K562 (cell line): ENCODE measurements at regions not wholly inside any gene's neighbourhood (a gene's known extent, or its start where the extent isn't known, plus 50 kb on each side); places are given as distances from the start of the nearest gene placed in this dataset.

Source experiments
- ATF3 ChIP-seq, 2 experiments: fragments of 450-650 bp in 1 of 2; sonication (generic) in 1 of 2; formaldehyde crosslinking in 1 of 2; IDR thresholded peaks in 1 of 2; conservative IDR thresholded peaks in 1 of 2; 2 replicates each; pipeline versions ENCODE4 v1.6.1 to v1.8.1; 2016 to 2023; ENCODE audit warnings: mild to moderate bottlenecking in 2 of 2, moderate library complexity in 2 of 2, inconsistent platforms in 1 of 2, missing genetic modification reagents in 1 of 2
- CBFA2T3 ChIP-seq: fragments of 450-650 bp; IDR thresholded peaks from 2 replicates; pipeline ENCODE4 v1.6.1; 2017
- E2F1 ChIP-seq: sonication (generic); formaldehyde crosslinking; IDR thresholded peaks from 2 replicates; pipeline ENCODE4 v1.8.1; 2023; ENCODE audit warnings: mild to moderate bottlenecking, missing genetic modification reagents, moderate library complexity
- EZH2 ChIP-seq: IDR thresholded peaks from 2 replicates; pipeline ENCODE4 v1.6.1; 2012; ENCODE audit warnings: low read depth, mild to moderate bottlenecking, inconsistent platforms, low read length, borderline replicate concordance
- FOXK2 ChIP-seq, 2 experiments: fragments of 450-650 bp; IDR thresholded peaks in 1 of 2; conservative IDR thresholded peaks in 1 of 2; 2 replicates each; pipeline ENCODE4 v1.6.1; 2016; ENCODE audit warnings: low read depth in 2 of 2, mild to moderate bottlenecking in 1 of 2
- PURB ChIP-seq: sonication (generic); formaldehyde crosslinking; IDR thresholded peaks from 2 replicates; pipeline ENCODE4 v1.9.0; 2021; ENCODE audit warnings: low read depth, mild to moderate bottlenecking, missing genetic modification reagents
- RB1 ChIP-seq: fragments of 450-650 bp; IDR thresholded peaks from 2 replicates; pipeline ENCODE4 v1.6.1; 2017; ENCODE audit warnings: low read depth, mild to moderate bottlenecking
- SIRT6 ChIP-seq: IDR thresholded peaks from one replicate; pipeline ENCODE4 v1.6.1; 2012; ENCODE audit warnings: low read depth, mild to moderate bottlenecking, control low read depth, inconsistent platforms, low read length, moderate library complexity
- SNRNP70 ChIP-seq: fragments of 200-400 bp; formaldehyde crosslinking; optimal IDR thresholded peaks from 2 replicates; pipeline ENCODE3; 2017; ENCODE audit warnings: low read depth, low read length
- ZNF124 ChIP-seq: sonication (generic); formaldehyde crosslinking; IDR thresholded peaks from 2 replicates; pipeline ENCODE4 v1.8.1; 2022; ENCODE audit warnings: missing genetic modification reagents
- ZNF280A ChIP-seq: fragments of 450-650 bp; IDR thresholded peaks from 2 replicates; pipeline ENCODE4 v1.6.1; 2018; ENCODE audit warnings: mild to moderate bottlenecking, low read depth; ENCODE audit not compliant: partially characterized antibody
- ZNF584 ChIP-seq: fragments of 200-800 bp; sonication (Bioruptor generic); IDR thresholded peaks from 2 replicates; pipeline ENCODE4 v1.6.1; 2016; ENCODE audit warnings: low read depth, mild to moderate bottlenecking, missing genetic modification characterization, missing compliant biosample characterization
- ZNF76 ChIP-seq: fragments of 250-450 bp; sonication (Bioruptor Pico); IDR thresholded peaks from 2 replicates; pipeline ENCODE4 v1.4.0; 2020; ENCODE audit warnings: mild to moderate bottlenecking, moderate library complexity, borderline replicate concordance
- TF ChIP-seq, protein P1 (sequence below): sonication (generic); formaldehyde crosslinking; IDR thresholded peaks from 2 replicates; pipeline ENCODE4 v1.8.0; 2022; ENCODE audit warnings: missing genetic modification reagents, mild to moderate bottlenecking, borderline replicate concordance
- TF ChIP-seq, protein P2 (sequence below): fragments of 450-650 bp; IDR thresholded peaks from 2 replicates; pipeline ENCODE4 v1.6.1; 2016; ENCODE audit warnings: low read depth

- TF ChIP-seq E2F1 (no peak), ATF3 (IDR thresholded peaks at IDR 0.05) (no peak), ATF3 (CRISPR knock-in tag; conservative IDR thresholded peaks at IDR 0.05) (no peak), CBFA2T3 (no peak), ZNF280A (no peak), RB1 (no peak), ZNF584 (no peak), ZNF124 (CRISPR knock-in tag) (0 out of 2 replicates have a peak, but pooled peaks have one; percentile 11), ZNF76 (CRISPR knock-in tag) (no peak), EZH2 (no peak), PURB (CRISPR knock-in tag) (no peak), FOXK2 (conservative IDR thresholded peaks at IDR 0.05 in 1 of 2, IDR thresholded peaks at IDR 0.05 in 1 of 2; ENCODE audit: low read depth in 2 of 2) (no peak), SIRT6 (no peak), SNRNP70 (no peak)
- TF ChIP-seq, protein P1, sequence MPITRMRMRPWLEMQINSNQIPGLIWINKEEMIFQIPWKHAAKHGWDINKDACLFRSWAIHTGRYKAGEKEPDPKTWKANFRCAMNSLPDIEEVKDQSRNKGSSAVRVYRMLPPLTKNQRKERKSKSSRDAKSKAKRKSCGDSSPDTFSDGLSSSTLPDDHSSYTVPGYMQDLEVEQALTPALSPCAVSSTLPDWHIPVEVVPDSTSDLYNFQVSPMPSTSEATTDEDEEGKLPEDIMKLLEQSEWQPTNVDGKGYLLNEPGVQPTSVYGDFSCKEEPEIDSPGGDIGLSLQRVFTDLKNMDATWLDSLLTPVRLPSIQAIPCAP (CRISPR knock-in tag) = no peak
- TF ChIP-seq, protein P2, sequence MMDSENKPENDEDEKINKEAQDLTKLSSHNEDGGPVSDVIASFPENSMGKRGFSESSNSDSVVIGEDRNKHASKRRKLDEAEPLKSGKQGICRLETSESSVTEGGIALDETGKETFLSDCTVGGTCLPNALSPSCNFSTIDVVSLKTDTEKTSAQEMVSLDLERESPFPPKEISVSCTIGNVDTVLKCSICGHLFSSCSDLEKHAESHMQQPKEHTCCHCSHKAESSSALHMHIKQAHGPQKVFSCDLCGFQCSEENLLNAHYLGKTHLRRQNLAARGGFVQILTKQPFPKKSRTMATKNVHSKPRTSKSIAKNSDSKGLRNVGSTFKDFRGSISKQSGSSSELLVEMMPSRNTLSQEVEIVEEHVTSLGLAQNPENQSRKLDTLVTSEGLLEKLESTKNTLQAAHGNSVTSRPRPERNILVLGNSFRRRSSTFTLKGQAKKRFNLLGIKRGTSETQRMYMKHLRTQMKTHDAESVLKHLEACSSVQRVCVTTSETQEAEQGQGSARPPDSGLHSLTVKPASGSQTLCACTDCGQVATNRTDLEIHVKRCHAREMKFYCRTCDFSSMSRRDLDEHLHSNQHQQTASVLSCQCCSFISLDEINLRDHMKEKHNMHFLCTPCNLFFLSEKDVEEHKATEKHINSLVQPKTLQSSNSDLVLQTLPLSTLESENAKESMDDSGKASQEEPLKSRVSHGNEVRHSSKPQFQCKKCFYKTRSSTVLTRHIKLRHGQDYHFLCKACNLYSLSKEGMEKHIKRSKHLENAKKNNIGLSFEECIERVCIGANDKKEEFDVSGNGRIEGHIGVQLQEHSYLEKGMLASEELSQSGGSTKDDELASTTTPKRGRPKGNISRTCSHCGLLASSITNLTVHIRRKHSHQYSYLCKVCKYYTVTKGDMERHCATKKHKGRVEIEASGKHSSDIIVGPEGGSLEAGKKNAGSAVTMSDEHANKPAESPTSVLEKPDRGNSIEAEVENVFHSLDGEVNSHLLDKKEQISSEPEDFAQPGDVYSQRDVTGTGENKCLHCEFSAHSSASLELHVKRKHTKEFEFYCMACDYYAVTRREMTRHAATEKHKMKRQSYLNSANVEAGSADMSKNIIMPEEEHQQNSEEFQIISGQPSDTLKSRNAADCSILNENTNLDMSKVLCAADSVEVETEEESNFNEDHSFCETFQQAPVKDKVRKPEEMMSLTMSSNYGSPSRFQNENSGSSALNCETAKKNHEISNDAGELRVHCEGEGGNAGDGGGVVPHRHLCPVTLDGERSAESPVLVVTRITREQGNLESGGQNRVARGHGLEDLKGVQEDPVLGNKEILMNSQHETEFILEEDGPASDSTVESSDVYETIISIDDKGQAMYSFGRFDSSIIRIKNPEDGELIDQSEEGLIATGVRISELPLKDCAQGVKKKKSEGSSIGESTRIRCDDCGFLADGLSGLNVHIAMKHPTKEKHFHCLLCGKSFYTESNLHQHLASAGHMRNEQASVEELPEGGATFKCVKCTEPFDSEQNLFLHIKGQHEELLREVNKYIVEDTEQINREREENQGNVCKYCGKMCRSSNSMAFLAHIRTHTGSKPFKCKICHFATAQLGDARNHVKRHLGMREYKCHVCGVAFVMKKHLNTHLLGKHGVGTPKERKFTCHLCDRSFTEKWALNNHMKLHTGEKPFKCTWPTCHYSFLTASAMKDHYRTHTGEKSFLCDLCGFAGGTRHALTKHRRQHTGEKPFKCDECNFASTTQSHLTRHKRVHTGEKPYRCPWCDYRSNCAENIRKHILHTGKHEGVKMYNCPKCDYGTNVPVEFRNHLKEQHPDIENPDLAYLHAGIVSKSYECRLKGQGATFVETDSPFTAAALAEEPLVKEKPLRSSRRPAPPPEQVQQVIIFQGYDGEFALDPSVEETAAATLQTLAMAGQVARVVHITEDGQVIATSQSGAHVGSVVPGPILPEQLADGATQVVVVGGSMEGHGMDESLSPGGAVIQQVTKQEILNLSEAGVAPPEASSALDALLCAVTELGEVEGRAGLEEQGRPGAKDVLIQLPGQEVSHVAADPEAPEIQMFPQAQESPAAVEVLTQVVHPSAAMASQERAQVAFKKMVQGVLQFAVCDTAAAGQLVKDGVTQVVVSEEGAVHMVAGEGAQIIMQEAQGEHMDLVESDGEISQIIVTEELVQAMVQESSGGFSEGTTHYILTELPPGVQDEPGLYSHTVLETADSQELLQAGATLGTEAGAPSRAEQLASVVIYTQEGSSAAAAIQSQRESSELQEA = no peak
Observed at GRCh38 chr22:22127100-22127499, 117.5 kb upstream of the VPREB1 start (continued).
